AG09309 (cell line): ENCODE measurements at regions not wholly inside any gene's neighbourhood (a gene's known extent, or its start where the extent isn't known, plus 50 kb on each side); places are given as distances from the start of the nearest gene placed in this dataset.
"Not testable (repeated sequence)": the region's sequence is repeated elsewhere in the genome, so short reads cannot be mapped to it uniquely, and the experiment has no call there.

ENCODE experiments used
- DNase-seq: peaks from one replicate; pipeline ENCODE4 v3.0.0-alpha.2; 2010; ENCODE audit warnings: low read depth
- H3K4me3 ChIP-seq: 2 replicates; pipeline ENCODE4 v1.5.1; 2011; ENCODE audit warnings: mild to moderate bottlenecking, low read depth, low read length, moderate library complexity; ENCODE audit not compliant: control insufficient read depth
- TF ChIP-seq, protein P1 (sequence below): IDR thresholded peaks from 2 replicates; pipeline ENCODE4 v1.5.1; 2011; ENCODE audit warnings: mild to moderate bottlenecking, low read depth, low read length, inconsistent platforms; ENCODE audit not compliant: insufficient read depth, control insufficient read depth; ENCODE audit errors: missing control alignments

- DNase-seq, result no peak
- no peak overlapping the region for H3K4me3 ChIP-seq
- TF ChIP-seq, protein P1, sequence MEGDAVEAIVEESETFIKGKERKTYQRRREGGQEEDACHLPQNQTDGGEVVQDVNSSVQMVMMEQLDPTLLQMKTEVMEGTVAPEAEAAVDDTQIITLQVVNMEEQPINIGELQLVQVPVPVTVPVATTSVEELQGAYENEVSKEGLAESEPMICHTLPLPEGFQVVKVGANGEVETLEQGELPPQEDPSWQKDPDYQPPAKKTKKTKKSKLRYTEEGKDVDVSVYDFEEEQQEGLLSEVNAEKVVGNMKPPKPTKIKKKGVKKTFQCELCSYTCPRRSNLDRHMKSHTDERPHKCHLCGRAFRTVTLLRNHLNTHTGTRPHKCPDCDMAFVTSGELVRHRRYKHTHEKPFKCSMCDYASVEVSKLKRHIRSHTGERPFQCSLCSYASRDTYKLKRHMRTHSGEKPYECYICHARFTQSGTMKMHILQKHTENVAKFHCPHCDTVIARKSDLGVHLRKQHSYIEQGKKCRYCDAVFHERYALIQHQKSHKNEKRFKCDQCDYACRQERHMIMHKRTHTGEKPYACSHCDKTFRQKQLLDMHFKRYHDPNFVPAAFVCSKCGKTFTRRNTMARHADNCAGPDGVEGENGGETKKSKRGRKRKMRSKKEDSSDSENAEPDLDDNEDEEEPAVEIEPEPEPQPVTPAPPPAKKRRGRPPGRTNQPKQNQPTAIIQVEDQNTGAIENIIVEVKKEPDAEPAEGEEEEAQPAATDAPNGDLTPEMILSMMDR, result no peak
These were observed 247.6 kb downstream of the SLC4A3 start for GRCh38 chr2:219875036-219875435.

DNA sequence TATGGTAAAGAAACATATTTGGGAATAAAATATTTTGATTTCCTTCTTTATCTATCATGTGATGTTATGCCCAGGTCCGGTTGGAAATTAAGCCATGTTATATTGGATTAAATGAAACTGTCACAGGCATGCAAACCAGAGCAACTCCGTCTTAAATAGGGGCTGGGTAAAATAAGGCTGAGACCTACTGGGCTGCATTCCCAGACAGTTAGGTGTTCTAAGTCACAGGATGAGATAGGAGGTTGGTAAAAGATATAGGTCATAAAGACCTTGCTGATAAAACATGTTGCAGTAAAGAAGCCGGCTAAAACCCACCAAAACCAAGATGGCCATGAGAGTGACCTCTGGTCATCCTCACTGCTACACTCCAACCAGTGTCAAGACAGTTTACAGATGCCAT, 248.6 kb downstream of the SLC4A3 start:
- not testable (repeated sequence) for H3K4me3 ChIP-seq, DNase-seq

DNA sequence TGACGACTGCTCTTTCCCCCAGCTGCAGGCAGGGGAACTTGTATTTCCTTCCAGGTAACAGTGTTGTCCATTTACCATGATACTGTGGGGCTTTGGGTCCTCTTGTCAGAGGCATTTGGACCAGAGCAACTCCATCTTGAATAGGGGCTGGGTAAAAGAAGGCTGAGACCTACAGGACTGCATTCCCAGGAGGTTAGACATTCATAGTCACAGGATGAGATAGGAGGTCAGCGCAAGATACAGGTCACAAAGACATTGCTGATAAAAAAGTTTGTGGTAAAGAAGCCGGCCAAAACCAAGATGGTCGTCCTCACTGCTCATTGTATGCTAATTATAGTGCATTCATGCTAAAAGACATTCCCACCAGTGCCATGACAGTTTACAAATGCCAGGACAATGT, 249.5 kb downstream of the SLC4A3 start:
- no peak for DNase-seq
- TF ChIP-seq, protein P1, result no peak
- no peak overlapping the region for H3K4me3 ChIP-seq

DNA sequence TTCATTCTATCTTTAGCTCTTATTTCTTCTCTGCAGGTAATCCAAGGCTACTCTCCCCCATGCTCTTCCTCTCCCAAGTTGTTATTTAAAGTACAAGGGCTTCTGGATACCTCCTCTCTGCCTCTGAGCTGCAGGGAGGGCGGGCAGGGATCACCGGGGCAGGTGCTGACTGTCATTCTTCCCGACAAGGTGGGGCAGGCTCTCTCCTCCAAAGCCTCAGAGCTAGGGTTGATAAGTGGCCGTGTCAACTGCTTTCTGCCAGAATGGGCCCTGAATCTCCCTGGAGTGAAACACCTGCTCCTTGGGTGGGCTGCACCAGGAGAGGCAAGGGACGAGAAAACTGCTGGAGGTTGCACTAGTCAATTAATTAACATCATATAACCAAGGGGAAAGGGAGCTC, 250.3 kb downstream of the SLC4A3 start:
- H3K4me3 ChIP-seq, result no peak overlapping the region
- TF ChIP-seq, protein P1, result no peak
- no peak for DNase-seq

GRCh38 chr2:219878516-219878915, 251.1 kb downstream of the SLC4A3 start:
- no peak for DNase-seq
- TF ChIP-seq, protein P1, result no peak
- H3K4me3 ChIP-seq, result no peak overlapping the region

DNA sequence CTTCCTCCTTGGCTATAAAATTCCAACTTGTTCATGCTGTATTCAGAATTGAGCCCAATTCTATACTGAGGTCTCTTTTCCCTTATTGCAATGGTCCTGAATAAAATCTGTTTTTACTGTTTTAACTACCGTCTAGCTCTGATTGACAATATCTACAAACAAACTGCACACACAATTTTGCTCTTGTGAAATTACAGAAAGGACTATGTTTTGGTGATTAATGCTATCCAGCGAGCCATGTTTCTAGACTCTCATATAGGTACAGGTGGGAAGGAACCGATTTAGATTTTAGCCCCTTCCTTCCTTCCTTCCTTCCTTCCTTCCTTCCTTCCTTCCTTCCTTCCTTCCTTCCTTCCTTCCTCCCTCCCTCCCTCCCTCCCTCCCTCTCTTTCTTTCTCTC, 254.4 kb downstream of the SLC4A3 start:
- no peak for DNase-seq
- H3K4me3 ChIP-seq, result no peak overlapping the region
- TF ChIP-seq, protein P1, result no peak

DNA sequence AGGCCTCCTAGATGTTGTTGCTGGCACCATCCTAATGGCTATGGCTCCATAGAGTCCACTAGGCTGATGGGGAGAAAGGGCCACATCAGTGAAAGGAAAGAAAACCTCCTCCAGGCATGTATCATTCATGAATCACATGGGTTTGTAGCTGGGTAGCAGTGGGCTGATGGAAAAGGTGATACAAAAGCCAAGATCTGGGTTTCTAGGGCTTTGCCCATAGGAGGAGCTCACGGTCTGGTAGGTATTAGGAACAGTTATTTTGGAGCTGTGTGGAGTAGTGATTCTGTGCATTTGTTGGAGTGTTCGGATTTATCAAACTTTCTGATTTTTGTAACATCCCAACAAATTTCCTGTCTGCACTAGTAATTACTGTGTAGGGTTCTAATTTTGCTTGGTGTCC, 259.2 kb downstream of the SLC4A3 start:
- H3K4me3 ChIP-seq, result no peak overlapping the region
- TF ChIP-seq, protein P1, result peak; percentile 40
- DNase-seq, result no peak

GRCh38 chr2:219887870-219888269, 260.4 kb downstream of the SLC4A3 start:
- TF ChIP-seq, protein P1, result no peak
- H3K4me3 ChIP-seq, result no peak overlapping the region
- no peak for DNase-seq
